H1 (cell line): ENCODE measurements at regions not wholly inside any gene's neighbourhood (a gene's known extent, or its start where the extent isn't known, plus 50 kb on each side); places are given as distances from the start of the nearest gene placed in this dataset.

ENCODE experiments used
- CBX5 ChIP-seq: fragments of 300-800, 300-1000 bp; sonication (generic); IDR thresholded peaks from 2 replicates; pipeline ENCODE4 v1.7.1; 2016; ENCODE audit warnings: antibody characterized with exemption, low read length, low read depth
- CEBPB ChIP-seq: IDR thresholded peaks from 2 replicates; pipeline ENCODE4 v1.6.1; 2012; ENCODE audit warnings: low read depth, low read length
- CHD2 ChIP-seq: IDR thresholded peaks from 2 replicates; pipeline ENCODE4 v1.6.1; 2012; ENCODE audit warnings: low read length, improper control_type of control experiment
- CHD7 ChIP-seq: fragments of 300-600 bp; sonication (generic); IDR thresholded peaks from 2 replicates; pipeline ENCODE4 v1.7.1; 2012; ENCODE audit warnings: low read length, moderate library complexity, mild to moderate bottlenecking, inconsistent platforms; ENCODE audit not compliant: insufficient replicate concordance
- FOSL1 ChIP-seq: IDR thresholded peaks from 2 replicates; pipeline ENCODE4 v1.6.1; 2011; ENCODE audit warnings: mild to moderate bottlenecking, low read depth, low read length, moderate library complexity; ENCODE audit not compliant: insufficient read depth
- HDAC2 ChIP-seq, 2 experiments: fragments of 300-600 bp in 1 of 2; sonication (generic) in 1 of 2; IDR thresholded peaks; 2 replicates each; pipeline ENCODE4 v1.6.1; 2011 to 2012; ENCODE audit warnings: low read depth in 2 of 2, low read length in 2 of 2, mild to moderate bottlenecking in 2 of 2, moderate library complexity in 2 of 2, borderline replicate concordance in 1 of 2, inconsistent platforms in 1 of 2
- RXRA ChIP-seq: IDR thresholded peaks from 2 replicates; pipeline ENCODE4 v1.6.1; 2011; ENCODE audit warnings: low read depth, mild to moderate bottlenecking, low read length, moderate library complexity; ENCODE audit not compliant: insufficient read depth
- TBP ChIP-seq: IDR thresholded peaks from 2 replicates; pipeline ENCODE4 v1.6.1; 2011; ENCODE audit warnings: low read depth, low read length, improper control_type of control experiment

DNA sequence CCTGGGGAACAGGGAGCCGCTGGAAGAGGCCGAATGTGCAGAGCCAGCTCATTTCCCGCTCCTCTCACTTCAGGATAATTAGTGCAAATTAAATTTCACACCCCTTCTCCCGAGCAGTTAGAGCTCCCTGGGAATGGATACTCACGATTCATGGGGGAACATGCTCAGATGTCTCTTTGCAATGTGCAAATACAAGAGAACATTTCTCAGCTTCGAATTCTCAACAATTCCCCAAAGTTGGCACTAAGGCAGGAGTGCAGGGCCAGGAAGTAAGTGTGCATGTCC, 54.9 kb downstream of the CAMK2N1 start (continued):
- TF ChIP-seq CHD7 (no peak), TBP (no peak), CEBPB (no peak), RXRA (no peak), HDAC2 (IDR thresholded peaks at IDR 0.05; ENCODE audit: borderline replicate concordance in 1 of 2, low read depth in 2 of 2, low read length in 2 of 2) (no peak), CHD2 (no peak), FOSL1 (no peak), CBX5 (no peak)
